Non-pigmented ciliary epithelial cell (primary cell): ENCODE measurements at regions not wholly inside any gene's neighbourhood (a gene's known extent, or its start where the extent isn't known, plus 50 kb on each side); places are given as distances from the start of the nearest gene placed in this dataset.
"Not testable (repeated sequence)": the region's sequence is repeated elsewhere in the genome, so short reads cannot be mapped to it uniquely, and the experiment has no call there.

ENCODE experiments used
- DNase-seq: peaks from one replicate; pipeline ENCODE4 v3.0.0-alpha.2; 2010; ENCODE audit warnings: low read depth

DNA sequence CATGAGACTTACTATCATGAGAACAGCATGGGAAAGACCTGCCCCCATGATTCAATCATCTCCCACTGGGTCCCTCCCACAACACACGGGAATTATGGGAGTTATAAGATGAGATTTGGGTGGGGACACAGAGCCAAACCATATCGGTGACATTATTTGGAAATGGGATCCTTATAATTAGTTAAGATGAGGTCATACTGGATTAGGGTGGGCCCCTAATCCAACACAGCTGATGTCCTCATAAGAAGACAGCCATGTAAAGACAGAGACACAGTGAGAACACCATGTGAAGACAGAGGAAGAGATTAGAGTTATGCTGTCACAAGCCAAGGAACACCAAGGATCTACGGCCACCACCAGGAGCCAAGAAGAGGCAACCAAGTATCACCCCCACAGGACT, 161.7 kb downstream of the SPTSSA start:
- DNase-seq: no peak

DNA sequence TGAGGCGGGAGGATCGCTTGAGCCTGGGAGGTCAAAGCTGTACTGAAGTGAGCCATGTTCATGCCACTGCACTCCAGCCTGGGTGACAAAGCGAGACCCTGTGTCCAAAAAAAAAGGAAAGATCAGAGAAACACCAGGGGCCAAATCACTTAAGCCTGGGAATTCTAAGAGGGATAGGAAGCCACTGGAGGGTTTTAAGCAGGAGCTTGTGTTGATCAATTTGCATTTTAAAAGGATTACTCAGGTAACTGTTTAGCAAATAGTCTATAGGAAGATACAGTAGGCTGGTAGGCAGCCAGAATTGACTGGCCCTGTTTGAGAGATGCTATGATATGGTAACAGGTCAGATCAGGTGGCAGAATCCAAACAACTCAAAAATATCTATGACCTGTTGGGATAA, 162.7 kb downstream of the SPTSSA start:
- DNase-seq: no peak

DNA sequence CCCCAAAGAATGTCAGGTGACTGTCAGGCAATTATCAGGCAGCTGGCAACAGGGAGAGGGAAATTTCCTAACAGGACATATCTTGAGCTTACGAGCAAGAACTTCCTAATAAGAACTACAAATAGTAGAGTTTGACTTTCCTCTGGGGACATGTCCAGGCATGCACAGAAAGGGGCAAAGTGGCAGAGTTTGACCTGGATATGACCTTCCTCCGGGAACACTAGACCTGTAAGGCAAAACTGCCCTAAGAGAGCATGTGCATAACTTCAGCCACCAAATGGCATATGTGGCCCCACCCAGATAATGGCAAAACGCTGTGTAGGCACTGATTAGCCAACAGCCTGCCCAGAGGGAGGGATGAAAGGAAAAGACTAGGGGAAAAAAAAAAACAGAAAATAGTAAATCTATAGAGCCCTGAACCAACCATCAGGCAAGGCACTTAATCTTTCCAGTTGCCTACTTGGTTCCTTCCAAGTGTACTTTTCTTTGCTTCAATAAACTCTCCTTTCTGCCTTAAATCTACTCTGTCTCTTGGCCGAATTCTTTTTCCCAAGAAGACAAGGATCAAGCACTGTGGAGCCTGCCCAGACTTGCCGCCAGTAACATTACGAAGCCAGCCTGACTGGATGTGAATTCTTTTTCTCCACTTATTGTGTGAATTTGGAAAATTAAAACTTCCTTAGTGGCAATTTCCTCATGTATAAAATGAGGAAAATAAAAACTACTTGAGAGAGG, 164.1 kb downstream of the SPTSSA start:
- DNase-seq: no peak

DNA sequence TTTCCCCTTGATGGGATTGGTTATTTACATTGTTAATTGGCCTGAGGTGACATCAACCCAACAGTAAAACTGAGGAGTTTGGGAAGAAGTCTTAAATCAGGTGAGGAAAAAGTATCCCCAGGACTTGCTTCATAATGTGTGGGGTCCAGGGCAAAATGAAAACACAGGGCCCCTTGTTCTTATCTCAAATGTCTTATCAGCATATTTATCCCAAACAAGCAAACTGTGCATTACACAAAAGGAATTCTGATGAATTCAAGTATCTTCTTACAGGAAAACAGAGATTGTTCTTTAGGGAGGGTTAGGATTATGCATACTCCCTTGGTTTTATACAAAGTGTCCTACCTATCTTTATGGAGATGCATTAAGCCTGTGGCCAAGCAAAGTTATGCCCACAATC, 178.4 kb downstream of the SPTSSA start:
- DNase-seq: no peak

DNA sequence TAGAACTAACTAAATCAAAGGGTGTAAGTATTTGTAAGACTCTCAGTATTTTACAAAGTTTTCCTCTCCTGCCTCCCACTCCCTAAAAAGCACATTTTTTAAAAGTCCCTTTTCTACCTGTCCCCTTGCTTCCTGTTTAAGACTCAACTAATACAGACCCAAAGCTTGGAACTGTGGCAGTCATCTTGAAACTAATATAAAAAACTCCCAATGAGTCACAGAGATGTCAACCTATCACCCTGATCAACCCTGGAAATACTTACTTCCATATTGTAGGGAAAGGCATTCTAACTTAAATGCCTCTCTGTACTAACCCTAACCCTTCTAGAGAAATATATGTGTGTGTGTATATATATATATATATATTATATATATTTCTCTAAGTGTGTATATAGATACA, 184.8 kb downstream of the SPTSSA start:
- no peak for DNase-seq

DNA sequence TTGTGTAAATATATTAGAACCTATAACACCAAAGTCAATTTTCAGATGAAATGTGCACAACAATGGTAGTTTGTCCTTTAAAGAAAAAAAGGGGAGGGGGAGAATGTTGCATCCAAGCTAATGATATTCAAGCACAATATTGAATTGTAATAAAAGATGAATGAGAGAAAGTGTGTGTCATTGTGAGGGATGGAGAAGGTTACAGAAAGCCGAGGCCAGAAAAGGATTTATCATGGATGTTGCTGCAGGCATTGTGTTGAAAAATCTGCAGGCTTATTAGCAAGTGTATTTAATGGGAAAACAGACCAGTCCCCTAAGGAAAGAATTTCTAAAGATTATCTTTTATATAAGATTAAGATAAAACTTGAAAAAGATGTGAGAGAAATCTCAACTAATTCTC, 186.5 kb downstream of the SPTSSA start:
- DNase-seq: no peak

DNA sequence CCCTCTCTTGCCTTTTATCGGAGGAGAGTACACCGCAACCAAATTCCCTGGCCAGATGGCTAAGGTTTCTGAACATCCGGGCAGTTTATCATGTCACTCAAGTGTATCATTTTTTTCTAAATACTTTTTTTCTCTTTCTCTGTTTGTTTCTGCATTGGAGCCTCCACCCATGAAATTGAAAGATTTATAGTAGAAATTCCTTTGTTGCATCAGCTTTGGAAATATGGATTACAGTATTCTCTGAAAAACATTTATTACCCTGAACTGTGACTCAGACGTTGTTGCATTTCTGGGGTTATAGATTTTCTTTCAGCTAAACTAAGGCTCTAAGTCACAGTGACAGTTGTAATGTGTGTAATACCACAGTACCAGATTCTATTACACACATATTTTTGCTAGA, 187.0 kb downstream of the SPTSSA start:
- no peak for DNase-seq

DNA sequence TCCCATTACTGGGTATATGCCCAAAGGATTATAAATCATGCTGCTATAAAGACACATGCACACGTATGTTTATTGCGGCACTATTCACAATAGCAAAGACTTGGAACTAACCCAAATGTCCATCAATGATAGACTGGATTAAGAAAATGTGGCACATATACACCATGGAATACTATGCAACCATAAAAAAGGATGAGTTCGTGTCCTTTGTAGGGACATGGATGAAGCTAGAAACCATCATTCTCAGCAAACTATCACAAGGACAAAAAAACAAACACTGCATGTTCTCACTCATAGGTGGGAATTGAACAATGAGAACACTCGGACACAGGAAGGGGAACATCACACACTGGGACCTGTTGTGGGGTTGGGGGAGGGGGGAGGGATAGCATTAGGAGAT, 188.3 kb downstream of the SPTSSA start:
- DNase-seq: not testable (repeated sequence)

DNA sequence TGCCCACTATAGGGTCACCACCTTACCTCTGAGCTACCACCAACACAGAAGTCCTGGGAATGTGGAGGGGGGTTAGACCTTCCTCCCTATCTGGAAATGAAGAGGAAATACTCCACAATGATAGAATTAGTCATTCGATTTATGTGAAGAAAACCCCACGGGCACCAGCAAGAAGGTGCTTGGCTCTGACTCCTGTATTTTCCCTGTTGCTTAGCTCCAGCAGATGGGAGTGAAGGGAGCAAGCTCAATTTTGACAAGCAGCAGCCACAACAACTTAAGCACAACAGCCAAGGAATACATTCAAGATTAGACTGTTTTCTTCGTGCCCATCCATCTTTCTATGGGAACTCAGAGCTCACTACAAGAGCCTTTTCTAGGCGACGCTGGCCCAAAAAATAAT, 191.7 kb downstream of the SPTSSA start:
- DNase-seq: no peak

DNA sequence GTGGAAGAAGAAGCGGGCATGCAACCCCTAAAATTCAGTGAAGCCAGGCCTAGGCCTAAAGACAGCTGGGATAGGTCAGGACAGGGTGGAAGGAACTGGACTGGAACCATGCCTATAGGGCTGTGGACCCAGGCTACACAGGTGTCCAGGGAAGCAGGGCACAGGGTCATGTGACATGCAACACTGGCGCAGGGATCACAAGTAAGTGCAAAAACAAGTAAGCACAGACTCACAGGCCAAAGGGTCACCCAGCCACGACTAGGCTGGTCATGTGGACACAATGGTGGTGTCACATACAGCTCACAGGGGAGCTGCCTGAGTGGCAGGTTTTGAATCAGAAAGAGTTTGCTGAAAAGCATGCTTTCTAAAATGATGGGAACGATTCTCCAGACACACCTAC, 195.7 kb downstream of the SPTSSA start:
- no peak for DNase-seq

DNA sequence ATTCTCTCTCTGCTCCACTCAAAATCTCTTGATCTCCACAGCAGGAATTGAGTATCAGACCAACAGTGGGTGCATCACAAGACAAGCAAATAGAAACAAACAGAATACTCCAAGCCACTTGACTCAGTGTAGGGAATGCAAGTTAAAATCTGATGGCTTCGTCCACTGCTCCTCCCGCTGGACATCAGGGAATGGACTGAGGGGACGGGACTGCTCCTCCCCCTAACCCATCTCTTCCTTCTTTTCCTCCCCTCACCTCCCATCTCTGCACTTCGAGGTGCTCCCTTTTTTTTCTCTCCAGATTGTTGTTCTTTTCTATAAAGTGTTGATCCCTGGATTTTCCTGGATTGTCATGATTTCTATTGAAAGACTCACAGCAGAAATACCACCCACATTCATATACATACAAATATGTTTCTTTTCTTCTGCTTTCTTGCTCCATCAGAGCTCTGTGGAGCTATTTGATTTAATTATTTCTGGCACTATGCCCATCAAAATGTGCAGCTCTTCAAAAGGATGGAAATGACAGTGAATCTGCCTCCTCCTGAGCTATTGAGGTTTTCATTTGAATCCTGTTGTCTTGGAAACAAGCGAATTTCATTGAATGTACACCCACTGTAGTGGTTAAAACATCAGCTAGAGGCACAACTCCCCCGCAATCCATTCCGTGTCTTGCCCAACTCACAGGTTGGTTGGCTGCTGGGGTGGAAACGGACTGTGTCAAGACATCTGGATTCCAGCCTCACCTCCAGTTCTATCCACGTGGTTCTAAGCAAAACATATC, 199.7 kb downstream of the SPTSSA start:
- DNase-seq: no peak

DNA sequence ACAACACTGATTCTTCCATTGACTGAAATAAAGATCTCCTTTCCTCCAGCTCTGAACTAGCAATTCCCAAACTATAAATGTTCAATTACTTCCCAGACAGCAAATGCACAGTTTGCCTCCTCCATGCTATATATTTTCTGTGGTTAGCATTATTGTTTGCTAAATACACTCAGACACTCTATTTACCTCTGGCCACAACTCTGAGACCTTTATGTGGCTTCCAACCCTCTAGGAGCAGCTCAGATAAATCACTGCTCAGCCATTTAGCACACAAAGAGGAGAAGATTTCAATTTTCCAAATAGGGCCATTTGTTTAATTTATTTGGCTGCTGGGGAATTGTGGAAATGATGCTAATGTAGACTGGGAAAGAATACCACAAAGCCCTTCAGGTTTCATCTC, 202.0 kb downstream of the SPTSSA start:
- no peak for DNase-seq

DNA sequence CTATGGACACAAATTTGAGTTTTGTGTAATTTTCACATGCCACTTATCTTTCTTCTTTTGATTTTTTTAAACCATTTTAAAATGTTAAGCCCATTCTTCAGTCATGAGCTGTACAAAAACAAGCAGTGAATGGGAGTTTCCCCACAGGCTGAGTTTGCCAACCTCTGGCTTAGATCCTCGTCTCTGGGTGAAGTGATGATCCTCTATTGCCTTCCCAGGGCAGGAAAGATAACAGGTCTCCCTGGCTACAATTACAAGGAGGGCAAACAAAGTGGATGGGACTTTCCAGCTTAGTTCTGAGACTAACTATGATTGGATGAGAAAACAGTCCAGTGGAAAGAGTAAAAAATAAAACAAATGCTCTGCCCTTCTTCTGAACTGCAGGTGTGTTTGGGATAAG, 203.7 kb downstream of the SPTSSA start:
- DNase-seq: no peak

DNA sequence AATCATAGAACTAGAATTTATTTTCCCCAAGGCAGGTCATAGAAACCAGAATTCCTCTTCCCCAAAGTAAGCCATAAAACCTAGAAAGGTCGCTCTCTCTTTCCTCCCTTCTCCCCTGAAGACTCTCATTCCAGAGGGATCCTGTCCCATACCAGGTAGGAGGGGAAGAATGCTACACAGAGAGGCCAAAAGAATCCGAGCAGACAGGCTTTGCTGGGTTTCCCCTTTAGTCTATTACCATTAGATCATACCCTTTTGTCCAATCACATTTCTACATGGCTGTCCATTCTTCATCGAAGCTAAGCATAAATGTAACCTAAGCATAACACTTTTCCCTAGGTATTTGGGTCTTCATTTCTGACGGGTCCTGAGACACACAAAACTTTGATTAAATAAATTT, 204.5 kb downstream of the SPTSSA start:
- no peak for DNase-seq

DNA sequence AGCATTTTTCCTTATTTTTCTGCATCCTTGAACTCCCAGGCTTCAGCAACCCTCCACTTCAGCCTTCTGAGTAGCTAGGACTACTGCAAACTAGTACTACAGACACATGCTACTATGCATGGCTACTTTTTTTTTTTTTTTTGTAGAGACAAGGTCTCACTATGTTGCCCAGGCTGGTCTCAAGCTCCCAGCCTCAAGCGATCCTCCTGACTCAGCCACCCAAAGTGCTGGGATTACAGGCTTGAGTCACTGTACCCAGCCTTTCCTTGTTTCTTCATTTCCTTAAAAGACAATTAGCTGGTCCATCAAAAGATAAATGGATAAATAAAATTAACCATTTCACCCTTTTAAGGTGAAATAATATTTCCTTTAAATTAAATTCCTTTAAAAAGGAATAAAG, 205.8 kb downstream of the SPTSSA start:
- DNase-seq: no peak

DNA sequence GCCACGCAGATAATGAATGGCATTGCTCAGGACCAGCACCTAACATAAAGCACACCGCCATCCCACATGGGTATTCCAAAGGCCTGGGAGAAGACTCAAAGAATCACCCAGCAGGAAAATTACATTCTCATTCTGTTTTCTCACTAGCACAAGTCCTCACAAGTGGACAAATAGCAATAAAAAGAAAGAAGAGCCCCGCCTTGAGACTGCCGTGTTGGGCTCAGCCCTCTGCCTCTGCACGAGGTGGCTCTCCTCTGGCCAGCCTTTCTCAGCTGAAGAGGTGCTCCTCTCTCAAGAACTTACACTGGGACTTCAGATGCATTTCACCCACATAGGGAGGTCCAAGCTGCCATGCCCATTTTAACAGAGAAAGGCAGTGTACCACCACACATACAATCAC, 207.5 kb downstream of the SPTSSA start:
- no peak for DNase-seq

DNA sequence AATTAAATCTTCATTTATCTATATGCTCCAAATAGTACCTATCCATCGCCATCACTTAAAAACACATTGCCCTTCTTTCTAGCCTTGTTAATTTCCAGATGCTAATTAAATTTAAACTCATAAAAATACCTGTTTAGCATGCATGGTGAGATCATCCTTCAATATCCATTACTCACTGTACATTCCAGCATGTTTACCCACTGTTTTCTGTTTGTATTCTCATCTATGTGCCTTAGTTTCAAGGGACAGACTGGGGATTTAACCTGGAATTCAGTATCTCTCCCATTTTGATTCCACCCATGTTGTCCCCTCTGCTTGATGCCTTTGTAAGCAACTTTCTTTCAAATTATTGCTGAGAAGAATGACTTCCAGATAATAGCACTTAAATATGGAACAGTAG, 208.0 kb downstream of the SPTSSA start:
- no peak for DNase-seq

DNA sequence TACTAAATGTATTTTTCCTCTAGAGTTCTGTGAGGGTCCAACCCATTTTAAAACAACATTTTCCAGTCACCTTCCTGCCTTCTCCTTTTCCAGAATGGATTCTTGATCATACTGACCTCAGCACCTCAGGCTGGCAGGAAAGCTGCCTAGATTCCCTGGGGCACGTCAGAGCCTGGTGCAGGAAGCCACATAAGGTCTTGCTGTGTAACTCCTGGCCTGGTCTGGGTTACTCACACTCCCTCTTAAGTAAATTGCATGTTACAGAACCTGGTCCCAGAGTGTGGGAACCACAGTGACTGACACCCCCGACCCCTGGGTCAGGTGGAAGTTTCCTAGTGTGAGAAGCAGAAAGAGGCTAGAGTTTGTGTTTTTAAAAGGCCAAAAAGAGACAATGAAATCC, 209.8 kb downstream of the SPTSSA start:
- DNase-seq: no peak

DNA sequence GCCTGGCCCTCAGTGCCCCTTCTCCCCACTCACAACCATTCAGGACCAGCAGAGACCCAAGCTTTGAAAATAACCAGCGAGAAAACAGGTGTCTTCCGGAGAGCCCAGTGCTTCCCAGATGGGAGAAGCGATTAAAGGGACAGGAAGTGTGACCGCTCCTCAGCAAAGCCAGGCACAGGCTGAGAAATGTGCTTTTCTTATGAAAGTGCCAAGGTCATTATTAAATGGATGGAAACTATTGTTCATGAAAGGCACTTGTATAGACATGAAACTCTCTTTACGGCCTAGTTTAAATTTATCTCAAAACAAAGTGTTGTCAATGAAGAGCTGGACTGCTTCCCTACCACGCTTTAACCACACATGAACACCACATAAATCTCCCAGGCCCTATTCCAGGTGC, 210.4 kb downstream of the SPTSSA start:
- no peak for DNase-seq

DNA sequence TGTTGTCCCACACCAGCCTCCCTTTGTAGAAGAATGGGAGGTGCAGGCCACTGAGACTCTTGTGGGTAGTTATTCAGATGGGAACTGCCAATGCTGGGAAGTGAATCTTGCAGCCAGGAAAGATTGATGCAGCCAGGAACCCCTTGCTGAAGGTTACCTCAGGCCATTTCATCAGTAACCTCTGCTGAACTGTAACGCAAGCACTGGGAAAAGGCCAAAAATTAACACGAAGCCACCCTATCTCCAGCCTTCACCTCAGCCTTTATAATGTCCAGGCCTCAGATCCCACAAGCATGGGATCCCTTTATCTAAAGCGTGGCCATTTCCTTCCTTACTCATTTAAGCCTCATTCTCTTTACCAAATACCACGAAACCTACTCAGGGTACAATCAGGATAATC, 211.1 kb downstream of the SPTSSA start:
- no peak for DNase-seq

DNA sequence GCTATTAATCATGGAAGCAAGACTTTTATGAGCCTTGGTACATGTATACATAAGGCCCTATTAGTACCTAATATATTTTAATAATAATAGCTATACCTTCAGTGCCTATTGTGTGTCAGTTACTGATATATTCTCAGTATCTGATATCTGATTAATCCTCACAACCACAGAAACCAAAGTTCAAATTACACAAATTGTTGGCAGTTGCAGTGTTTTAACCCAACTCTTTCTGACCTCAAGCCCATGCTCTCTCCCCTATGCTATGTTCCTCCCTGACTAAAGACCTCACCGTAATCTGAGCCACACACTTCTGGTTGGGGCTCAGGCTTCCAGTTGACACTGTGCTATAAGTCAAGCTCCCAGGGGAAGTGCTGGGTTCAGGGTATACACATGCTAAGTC, 214.4 kb downstream of the SPTSSA start:
- DNase-seq: no peak

DNA sequence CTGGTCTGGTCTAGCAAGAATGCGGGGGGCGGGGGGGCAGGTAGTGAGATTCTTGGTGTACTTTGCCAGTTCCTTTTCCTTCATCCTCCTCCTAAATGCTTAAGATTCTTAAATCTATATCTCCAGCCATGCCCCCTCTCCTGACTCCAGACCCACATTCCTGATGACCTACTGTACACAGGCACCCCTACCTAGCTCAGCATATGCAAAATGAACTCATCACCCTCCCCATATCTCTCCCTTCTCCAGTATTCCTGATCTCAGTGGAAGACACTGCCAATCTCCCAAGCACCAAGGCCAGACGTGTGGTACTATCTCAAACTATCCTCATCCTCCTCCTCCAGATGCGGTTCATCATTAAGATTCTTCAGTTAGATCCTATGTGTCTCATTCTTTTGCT, 215.8 kb downstream of the SPTSSA start:
- no peak for DNase-seq

DNA sequence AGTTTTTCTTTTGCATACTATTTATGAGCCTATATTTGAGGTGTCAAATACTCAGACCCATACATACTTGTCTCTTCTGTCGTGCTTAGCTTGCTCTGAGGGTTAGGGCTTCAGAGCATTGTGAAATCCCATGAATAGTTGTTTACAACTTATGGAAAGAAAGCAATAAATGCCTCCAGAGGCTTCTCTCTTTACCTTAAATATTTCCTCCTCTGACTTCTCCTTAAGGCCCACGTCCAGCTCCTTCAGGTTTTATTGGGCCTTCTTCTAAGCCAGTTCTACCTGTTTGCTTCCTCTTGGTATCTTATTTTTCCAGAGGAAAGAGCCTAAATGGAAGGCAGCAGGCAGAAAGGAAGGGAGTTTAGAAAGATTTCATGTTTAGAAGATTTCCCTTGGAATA, 218.6 kb downstream of the SPTSSA start:
- DNase-seq: no peak

DNA sequence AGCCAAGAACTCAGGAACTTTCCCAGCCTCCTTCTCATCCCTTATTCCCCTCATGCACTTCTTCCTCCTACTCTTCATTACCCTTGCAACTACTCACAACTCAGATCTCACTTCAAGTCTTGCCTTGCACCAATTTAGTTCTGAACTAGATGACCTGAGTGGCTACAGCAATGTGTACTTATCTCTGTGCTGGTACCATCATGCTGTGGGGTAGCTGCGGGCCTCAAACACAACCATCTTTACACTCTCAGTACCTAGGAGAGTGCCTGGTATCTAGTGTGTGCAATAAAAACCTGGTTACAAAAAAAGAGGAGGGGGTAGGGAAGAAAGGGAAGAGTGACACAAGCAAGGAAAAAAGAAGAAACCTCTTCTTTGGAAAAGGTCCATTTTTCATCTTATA, 219.0 kb downstream of the SPTSSA start:
- no peak for DNase-seq
